Hepatocyte (in vitro differentiated cells): ENCODE measurements at regions not wholly inside any gene's neighbourhood (a gene's known extent, or its start where the extent isn't known, plus 50 kb on each side); places are given as distances from the start of the nearest gene placed in this dataset.

Experiments
- EZH2 ChIP-seq: fragments of 200-600 bp; sonication (generic); IDR thresholded peaks from 2 replicates; pipeline ENCODE4 v1.6.1; 2016; ENCODE audit warnings: antibody characterized with exemption, mild to moderate bottlenecking, borderline replicate concordance
- EZH2phosphoT487 ChIP-seq: fragments of 200-600 bp; sonication (generic); IDR thresholded peaks from one replicate; pipeline ENCODE4 v1.6.1; 2018; ENCODE audit warnings: antibody characterized with exemption, mild to moderate bottlenecking, low read depth, moderate library complexity; ENCODE audit not compliant: unreplicated experiment, severe bottlenecking
- TF ChIP-seq, protein P1 (sequence below): fragments of 200-600 bp; sonication (generic); IDR thresholded peaks from 2 replicates; pipeline ENCODE4 v1.5.1; 2016; ENCODE audit warnings: antibody characterized with exemption, mild to moderate bottlenecking; ENCODE audit not compliant: poor library complexity

DNA sequence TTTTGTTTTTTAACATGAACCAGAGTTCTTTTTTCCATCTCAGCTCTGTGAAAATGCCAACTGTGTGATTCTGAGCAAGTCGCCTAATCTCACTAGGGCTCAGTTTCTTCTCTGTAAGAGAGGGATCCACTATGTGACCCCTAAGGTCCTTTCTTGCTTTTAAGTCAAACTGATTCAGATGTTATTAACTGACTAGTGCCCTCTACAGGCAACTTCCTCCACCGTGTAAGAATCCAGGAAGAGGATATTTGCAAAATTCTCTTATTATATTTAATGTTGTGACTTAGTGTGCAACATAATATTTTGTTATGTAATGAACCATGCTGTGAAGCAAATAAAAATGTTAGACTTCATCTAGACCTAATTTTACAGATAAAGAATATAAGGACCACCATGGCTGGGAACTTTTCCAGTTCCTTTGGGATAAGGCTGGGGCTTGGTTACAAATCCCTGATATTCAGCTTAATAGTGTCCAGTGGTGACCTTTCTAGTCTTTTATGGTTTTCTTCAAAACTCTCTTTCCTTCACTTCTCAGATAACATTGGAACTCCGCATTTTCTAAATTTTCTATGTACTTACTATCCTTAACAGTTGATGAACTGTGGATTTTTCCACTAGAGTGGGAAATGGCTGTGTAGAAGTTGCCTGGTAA, 244.7 kb downstream of the PIK3R1 start:
- TF ChIP-seq, protein P1, sequence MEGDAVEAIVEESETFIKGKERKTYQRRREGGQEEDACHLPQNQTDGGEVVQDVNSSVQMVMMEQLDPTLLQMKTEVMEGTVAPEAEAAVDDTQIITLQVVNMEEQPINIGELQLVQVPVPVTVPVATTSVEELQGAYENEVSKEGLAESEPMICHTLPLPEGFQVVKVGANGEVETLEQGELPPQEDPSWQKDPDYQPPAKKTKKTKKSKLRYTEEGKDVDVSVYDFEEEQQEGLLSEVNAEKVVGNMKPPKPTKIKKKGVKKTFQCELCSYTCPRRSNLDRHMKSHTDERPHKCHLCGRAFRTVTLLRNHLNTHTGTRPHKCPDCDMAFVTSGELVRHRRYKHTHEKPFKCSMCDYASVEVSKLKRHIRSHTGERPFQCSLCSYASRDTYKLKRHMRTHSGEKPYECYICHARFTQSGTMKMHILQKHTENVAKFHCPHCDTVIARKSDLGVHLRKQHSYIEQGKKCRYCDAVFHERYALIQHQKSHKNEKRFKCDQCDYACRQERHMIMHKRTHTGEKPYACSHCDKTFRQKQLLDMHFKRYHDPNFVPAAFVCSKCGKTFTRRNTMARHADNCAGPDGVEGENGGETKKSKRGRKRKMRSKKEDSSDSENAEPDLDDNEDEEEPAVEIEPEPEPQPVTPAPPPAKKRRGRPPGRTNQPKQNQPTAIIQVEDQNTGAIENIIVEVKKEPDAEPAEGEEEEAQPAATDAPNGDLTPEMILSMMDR, result peak; percentile 68
- TF ChIP-seq EZH2phosphoT487, result no peak
- no peak for TF ChIP-seq EZH2
